T follicular helper cell (primary cell): ENCODE measurements at regions not wholly inside any gene's neighbourhood (a gene's known extent, or its start where the extent isn't known, plus 50 kb on each side); places are given as distances from the start of the nearest gene placed in this dataset.

Experiments used
- DNase-seq: peaks from one replicate; pipeline ENCODE4 v3.0.0-alpha.2; 2020; ENCODE audit warnings: low read depth

GRCh38 chr5:73374520-73375190 lies 73.9 kb downstream of the FOXD1 start:
- DNase-seq: no peak

- DNase-seq: no peak
Measured at GRCh38 chr5:73373814-73374510, 74.6 kb downstream of the FOXD1 start.

DNA sequence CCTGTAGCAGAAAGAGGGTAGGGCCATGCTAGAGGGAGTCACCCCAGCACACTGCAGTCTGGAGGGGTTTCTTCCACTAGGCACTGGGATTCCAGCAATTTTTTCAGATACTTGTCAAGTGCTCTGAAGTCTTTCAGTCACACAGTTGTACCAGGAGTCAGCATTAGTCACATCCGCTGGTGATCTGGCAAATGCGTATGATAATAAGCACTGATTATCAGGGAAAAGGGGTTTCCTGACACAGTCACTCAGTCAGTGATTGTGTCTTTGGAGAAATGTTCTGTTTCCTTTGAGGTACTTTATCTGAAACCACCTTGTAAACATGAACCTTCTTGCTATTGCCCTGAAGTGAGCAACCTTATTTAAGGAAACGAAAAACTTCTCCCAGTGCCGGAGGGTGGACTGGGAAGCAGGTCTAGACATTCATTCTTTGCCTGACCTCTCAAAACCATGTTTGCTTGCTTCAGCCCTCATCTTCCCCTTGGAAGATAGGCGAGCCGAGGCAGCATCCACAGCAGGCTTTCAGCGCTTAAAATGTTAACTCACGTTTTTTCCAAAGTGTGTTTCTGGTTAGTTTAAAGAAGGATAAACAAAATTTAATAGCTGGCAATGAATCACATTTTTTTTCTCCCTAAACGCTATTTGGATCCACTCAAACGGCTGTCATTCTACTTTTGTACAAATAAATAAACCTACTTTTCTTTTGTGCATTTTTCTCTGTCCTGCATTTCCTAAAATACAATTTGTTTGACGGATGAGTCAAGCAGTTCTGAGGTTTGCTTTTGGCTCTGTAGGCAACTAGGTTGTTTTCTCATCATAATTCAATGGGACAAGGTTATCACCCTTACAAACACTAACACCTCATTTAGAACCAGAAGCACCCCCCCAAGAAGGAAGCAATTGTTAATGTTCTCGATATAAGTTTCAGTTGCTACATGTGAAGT lies 77.7 kb downstream of the FOXD1 start:
- no peak for DNase-seq

- no peak for DNase-seq
Measured at GRCh38 chr5:73370095-73370494, 78.5 kb downstream of the FOXD1 start.

DNA sequence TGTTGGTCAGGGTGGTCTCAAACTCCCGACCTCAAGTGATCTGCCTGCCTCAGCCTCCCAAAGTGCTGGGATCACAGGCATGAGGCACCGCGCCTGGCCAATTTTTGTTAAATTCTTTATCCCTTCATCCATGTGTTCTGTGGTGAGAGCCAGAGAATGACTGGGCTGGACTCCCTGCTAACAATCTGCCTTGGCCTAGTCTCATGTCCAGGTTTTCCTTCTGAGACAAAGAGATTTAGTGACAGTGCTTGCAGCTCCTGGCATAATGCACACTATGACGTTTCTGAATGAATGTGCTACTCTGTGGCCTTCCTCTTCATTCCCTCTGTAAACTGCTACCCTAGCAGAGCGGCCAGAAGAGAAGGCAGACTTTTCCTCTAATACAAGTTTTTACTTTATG lies 79.3 kb downstream of the FOXD1 start:
- no peak for DNase-seq

- DNase-seq: no peak
Measured at GRCh38 chr5:73367650-73368049, 80.9 kb downstream of the FOXD1 start.

- DNase-seq: no peak
Measured at GRCh38 chr5:73365990-73366667, 82.4 kb downstream of the FOXD1 start.

DNA sequence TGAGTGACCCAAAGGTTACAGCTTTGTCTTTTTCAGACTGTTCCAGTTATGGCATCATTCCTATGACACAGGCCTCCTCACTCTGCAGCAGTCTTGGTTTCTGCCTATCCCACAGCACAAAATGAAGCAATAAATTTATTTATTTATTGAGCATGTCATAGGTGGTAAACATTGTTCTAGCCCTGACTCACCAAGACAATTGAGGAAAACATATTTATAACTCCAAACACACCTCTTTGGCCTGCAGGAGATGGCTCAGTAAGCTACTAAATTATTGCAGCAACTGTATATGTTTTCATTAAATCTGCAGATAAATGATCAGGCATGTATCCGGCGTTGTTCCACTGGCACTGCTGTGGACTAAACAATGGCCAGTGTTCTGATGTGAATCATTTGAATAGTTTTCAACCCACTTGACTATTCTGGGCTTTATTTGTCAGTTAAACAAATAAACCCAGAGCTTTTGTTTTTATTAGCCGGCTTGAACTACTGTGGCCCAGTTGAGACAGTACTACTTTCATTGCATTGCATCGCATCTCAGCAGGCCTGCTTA lies 83.2 kb downstream of the FOXD1 start:
- DNase-seq: no peak

DNA sequence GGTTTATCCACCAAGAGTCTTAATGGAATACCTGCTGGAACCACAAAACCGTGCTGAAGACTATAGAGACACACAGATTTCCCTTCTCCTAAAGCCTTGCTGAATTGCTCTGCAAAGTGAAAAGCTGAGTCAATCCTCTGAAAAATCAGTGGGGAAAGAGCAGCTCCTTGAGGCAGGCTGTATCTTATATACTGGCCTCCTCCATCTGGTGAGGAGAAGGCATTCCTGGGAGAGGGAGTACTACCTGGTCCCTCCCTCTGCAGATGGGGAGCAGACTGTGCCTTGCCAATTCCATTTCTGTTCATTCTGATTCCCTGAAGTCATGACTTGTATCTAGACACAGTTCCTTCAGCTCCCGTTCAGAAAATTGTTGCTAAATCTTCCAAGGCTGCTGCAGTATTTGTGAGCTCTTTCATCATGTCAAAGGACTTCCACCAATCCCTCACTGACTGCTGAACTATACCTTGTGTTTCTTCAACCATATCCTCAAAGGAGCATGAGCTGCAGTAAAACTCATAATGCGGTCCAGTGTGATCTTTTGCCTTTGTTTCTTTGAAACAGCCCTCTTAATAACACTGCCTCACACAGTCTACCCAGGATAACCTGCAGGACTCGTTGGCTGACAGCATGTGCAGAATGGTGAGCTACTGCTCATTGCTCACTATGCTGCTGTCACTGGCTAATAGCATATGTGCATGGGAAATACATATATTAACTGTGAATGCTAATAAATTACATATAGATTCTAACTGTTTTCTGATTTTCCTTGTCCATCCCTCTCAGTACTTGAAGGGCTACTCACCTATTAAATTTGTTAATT lies 84.5 kb downstream of the FOXD1 start:
- no peak for DNase-seq

- no peak for DNase-seq
Measured at GRCh38 chr5:73359395-73359794, 89.2 kb downstream of the FOXD1 start.

DNA sequence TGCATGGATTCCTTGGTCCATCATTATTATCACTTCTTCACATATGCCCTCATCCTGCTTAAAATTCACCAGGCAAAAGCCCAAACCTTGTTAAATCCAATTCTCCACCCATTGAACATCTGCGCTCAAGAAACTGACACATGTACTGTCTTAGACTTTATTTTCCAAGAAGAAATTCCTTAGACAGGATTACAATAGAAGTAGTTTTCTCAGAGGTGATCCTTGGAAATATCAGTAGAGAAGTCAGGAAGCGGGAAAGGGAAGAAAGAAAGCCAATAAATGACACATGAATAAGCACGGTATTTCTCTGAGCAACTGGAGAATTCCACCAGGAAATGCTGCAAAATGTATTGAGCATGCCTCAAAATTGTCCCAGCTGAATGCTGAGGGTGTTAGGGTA lies 90.2 kb downstream of the FOXD1 start:
- DNase-seq: no peak

- no peak for DNase-seq
Measured at GRCh38 chr5:73357576-73357975, 91.0 kb downstream of the FOXD1 start.

- DNase-seq: no peak
Measured at GRCh38 chr5:73355108-73355507, 93.5 kb downstream of the FOXD1 start.

DNA sequence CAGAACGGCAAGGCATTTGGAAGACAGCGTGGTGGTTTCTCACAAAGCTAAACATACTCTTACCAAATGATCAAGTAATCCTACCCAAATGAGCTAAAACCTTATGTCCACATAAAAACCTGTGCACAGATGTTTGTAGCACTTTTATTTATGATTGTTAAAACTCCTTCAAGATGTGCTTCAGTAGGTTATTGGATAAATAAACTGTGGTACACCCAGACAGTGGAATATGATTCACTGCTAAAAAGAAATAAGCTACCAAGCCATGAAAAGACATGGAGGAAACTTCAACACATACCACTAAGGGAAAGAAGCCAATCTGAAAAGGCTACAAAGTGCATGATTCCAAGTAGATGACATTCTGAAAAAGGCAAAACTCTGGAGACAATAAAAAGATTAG lies 94.2 kb downstream of the FOXD1 start:
- DNase-seq: no peak

GRCh38 chr5:73352649-73353230 lies 95.8 kb downstream of the FOXD1 start:
- no peak for DNase-seq

GRCh38 chr5:73352243-73352642 lies 96.3 kb downstream of the FOXD1 start:
- no peak for DNase-seq

- DNase-seq: no peak
Measured at GRCh38 chr5:73351593-73351992, 97.0 kb downstream of the FOXD1 start.

DNA sequence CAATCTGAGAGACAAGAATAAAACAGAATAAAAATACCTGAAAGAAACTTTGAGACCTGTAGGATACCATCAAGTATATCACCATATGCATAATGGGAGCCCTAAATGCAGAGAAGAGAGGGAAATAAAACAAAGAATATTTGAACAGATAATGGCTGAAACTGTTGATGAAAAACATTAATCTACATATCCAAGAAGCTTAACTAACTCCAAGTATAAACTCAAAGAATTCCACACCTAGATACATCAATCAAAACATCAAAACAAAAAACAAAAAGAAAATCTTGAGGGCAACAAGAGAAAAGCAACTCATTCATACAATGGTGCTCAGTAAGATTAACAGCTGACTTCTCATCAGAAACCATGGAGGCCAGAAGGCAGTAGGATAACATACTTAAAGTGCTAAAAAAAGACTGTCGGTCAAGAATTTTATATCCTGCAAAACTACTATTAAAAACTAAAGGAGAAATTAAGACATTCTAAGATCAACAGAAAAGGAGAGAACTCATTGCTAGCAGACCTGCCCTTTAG lies 101.6 kb downstream of the FOXD1 start:
- no peak for DNase-seq

- DNase-seq: no peak
Measured at GRCh38 chr5:73344835-73345234, 103.7 kb downstream of the FOXD1 start.

GRCh38 chr5:73339711-73340110 lies 108.9 kb downstream of the FOXD1 start:
- no peak for DNase-seq
